ENCODE measurements at regions not wholly inside any gene's neighbourhood (a gene's known extent, or its start where the extent isn't known, plus 50 kb on each side); places are given as distances from the start of the nearest gene placed in this dataset.

GRCh38 chr20:48178633-48179032 is 393.4 kb upstream of the SULF2 start:
- TF ChIP-seq NFRKB (IDR thresholded peaks at IDR 0.05) (no peak), TARDBP (IDR thresholded peaks at IDR 0.05) (no peak), HDGF (IDR thresholded peaks at IDR 0.05; ENCODE audit: borderline replicate concordance) (no peak), CTBP1 (IDR thresholded peaks at IDR 0.05; ENCODE audit: borderline replicate concordance) (no peak), FOXA1 (IDR thresholded peaks at IDR 0.05) (no peak), LEF1 (IDR thresholded peaks at IDR 0.05; ENCODE audit: borderline replicate concordance) (no peak), ARNT (IDR thresholded peaks at IDR 0.05) (no peak), SP1 (IDR thresholded peaks at IDR 0.05) (no peak)

Data from HEK293T (cell line).